SU-DHL-6 (cell line): ENCODE measurements at regions not wholly inside any gene's neighbourhood (a gene's known extent, or its start where the extent isn't known, plus 50 kb on each side); places are given as distances from the start of the nearest gene placed in this dataset.
A peak's percentile ranks its signal among the peaks of the same experiment; 100 is the strongest.
"Not testable (repeated sequence)": the region's sequence is repeated elsewhere in the genome, so short reads cannot be mapped to it uniquely, and the experiment has no call there.

Source experiments
- H2AFZ ChIP-seq: fragments of 200-600 bp; sonication (generic); 2 replicates; pipeline ENCODE4 v1.6.1; 2014; ENCODE audit warnings: low read depth, mild to moderate bottlenecking, moderate library complexity, mixed read lengths, antibody characterized with exemption, low read length; ENCODE audit not compliant: severe bottlenecking
- H3F3A ChIP-seq: fragments of 200-600 bp; shearing (Covaris generic); 2 replicates; pipeline ENCODE4 v1.6.0; 2016; ENCODE audit warnings: antibody characterized with exemption, mild to moderate bottlenecking; ENCODE audit not compliant: insufficient read depth
- H3K27ac ChIP-seq: fragments of 200-600 bp; sonication (generic); 2 replicates; pipeline ENCODE4 v1.5.1; 2016; ENCODE audit warnings: low read depth, mild to moderate bottlenecking, low read length, moderate library complexity, mixed read lengths
- H3K27me3 ChIP-seq: fragments of 200-600 bp; sonication (generic), shearing (Covaris generic); 2 replicates; pipeline ENCODE4 v1.6.0; 2014; ENCODE audit warnings: mild to moderate bottlenecking, low read length
- H3K36me3 ChIP-seq: fragments of 200-600 bp; sonication (generic); 2 replicates; pipeline ENCODE4 v1.6.1; 2014; ENCODE audit warnings: mild to moderate bottlenecking, low read length, mixed read lengths
- H3K4me2 ChIP-seq: fragments of 300-600, 200-600 bp; shearing (Covaris generic), sonication (generic); 2 replicates; pipeline ENCODE4 v1.6.0; 2014; ENCODE audit warnings: low read length, low read depth, mild to moderate bottlenecking; ENCODE audit not compliant: poor library complexity, severe bottlenecking
- H3K4me3 ChIP-seq: fragments of 200-600 bp; sonication (generic); 2 replicates; pipeline ENCODE4 v1.5.1; 2014; ENCODE audit warnings: antibody characterized with exemption, low read length, mild to moderate bottlenecking, mixed read lengths; ENCODE audit not compliant: insufficient read depth, poor library complexity, severe bottlenecking
- H3K79me2 ChIP-seq: fragments of 200-600 bp; sonication (generic); 2 replicates; pipeline ENCODE4 v1.6.1; 2014; ENCODE audit warnings: mild to moderate bottlenecking, low read length, moderate library complexity; ENCODE audit not compliant: insufficient read depth
- H3K9ac ChIP-seq: fragments of 200-600 bp; sonication (generic); 2 replicates; pipeline ENCODE4 v1.7.0; 2014; ENCODE audit warnings: mild to moderate bottlenecking, low read length
- H3K9me2 ChIP-seq: fragments of 200-600 bp; sonication (generic); replicated peaks from 2 replicates; pipeline ENCODE4 v1.6.1; 2014; ENCODE audit warnings: low read length; ENCODE audit not compliant: insufficient read depth
- H3K9me3 ChIP-seq: fragments of 200-600 bp; sonication (generic); 2 replicates; pipeline ENCODE4 v1.6.1; 2014; ENCODE audit warnings: low read length, mixed read lengths; ENCODE audit not compliant: insufficient read depth
- H4K20me1 ChIP-seq: fragments of 200-600 bp; sonication (generic); 2 replicates; pipeline ENCODE4 v1.6.1; 2014; ENCODE audit warnings: low read depth, mild to moderate bottlenecking, antibody characterized with exemption, low read length, moderate library complexity, mixed read lengths
- EZH2phosphoT487 ChIP-seq: fragments of 200-600 bp; sonication (generic), shearing (Covaris generic); conservative IDR thresholded peaks from 2 replicates; pipeline ENCODE4 v1.6.1; 2018; ENCODE audit warnings: mild to moderate bottlenecking, antibody characterized with exemption, low read length, moderate library complexity, mixed read lengths
- TF ChIP-seq, protein P1 (sequence below): fragments of 200-600 bp; sonication (generic); IDR thresholded peaks from one replicate; pipeline ENCODE4 v1.5.1; 2017; ENCODE audit warnings: antibody characterized with exemption, mild to moderate bottlenecking, low read length, moderate library complexity; ENCODE audit not compliant: insufficient read depth, poor library complexity, severe bottlenecking

GRCh38 chr9:97237311-97237786 lies 70.1 kb upstream of the CCDC180 start:
- H3K4me3 ChIP-seq = no peak overlapping the region
- H2AFZ ChIP-seq = no peak overlapping the region
- no peaks in the 10 kb centered on the region for H3K36me3 ChIP-seq
- peak overlapping the region; percentile 30 for H3K4me2 ChIP-seq
- H3K79me2 ChIP-seq = peaks cover 11% of the 10 kb centered on the region; the same call in 1 of the 2 replicates
- H3K27ac ChIP-seq = no peak overlapping the region
- no peaks in the 10 kb centered on the region for H3K27me3 ChIP-seq
- H3F3A ChIP-seq = no peaks in the 10 kb centered on the region
- no peaks in the 10 kb centered on the region for H3K9me3 ChIP-seq
- no peaks in the 10 kb centered on the region for H3K9me2 ChIP-seq
- no peak for TF ChIP-seq EZH2phosphoT487
- TF ChIP-seq, protein P1, sequence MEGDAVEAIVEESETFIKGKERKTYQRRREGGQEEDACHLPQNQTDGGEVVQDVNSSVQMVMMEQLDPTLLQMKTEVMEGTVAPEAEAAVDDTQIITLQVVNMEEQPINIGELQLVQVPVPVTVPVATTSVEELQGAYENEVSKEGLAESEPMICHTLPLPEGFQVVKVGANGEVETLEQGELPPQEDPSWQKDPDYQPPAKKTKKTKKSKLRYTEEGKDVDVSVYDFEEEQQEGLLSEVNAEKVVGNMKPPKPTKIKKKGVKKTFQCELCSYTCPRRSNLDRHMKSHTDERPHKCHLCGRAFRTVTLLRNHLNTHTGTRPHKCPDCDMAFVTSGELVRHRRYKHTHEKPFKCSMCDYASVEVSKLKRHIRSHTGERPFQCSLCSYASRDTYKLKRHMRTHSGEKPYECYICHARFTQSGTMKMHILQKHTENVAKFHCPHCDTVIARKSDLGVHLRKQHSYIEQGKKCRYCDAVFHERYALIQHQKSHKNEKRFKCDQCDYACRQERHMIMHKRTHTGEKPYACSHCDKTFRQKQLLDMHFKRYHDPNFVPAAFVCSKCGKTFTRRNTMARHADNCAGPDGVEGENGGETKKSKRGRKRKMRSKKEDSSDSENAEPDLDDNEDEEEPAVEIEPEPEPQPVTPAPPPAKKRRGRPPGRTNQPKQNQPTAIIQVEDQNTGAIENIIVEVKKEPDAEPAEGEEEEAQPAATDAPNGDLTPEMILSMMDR = no peak
- no peaks in the 10 kb centered on the region for H4K20me1 ChIP-seq
- H3K9ac ChIP-seq = no peak overlapping the region

DNA sequence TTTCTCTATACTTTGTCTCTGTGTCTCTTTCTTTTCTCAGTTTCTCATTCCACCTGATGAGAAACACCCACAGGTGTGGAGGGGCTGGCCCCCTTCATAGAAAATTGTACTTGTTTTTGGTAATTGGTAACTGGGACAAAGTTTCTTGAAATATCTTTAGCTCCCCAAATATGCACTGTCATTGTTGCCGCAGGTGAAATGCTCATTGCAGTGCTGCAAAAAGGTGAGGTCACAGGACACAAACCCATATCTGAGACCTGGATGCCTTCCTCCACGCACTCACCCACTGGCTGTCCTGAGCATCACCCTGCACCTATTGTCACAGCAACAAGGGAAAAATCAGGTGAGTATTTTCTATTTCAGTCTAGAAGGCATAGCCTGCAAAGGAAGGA lies 74.5 kb upstream of the CCDC180 start:
- H3K4me3 ChIP-seq, H2AFZ ChIP-seq, H3K9me3 ChIP-seq, H3K79me2 ChIP-seq, H3K9ac ChIP-seq, H3K36me3 ChIP-seq, H4K20me1 ChIP-seq, H3K27me3 ChIP-seq, H3K4me2 ChIP-seq, H3K9me2 ChIP-seq, H3F3A ChIP-seq, H3K27ac ChIP-seq: not testable (repeated sequence)

DNA sequence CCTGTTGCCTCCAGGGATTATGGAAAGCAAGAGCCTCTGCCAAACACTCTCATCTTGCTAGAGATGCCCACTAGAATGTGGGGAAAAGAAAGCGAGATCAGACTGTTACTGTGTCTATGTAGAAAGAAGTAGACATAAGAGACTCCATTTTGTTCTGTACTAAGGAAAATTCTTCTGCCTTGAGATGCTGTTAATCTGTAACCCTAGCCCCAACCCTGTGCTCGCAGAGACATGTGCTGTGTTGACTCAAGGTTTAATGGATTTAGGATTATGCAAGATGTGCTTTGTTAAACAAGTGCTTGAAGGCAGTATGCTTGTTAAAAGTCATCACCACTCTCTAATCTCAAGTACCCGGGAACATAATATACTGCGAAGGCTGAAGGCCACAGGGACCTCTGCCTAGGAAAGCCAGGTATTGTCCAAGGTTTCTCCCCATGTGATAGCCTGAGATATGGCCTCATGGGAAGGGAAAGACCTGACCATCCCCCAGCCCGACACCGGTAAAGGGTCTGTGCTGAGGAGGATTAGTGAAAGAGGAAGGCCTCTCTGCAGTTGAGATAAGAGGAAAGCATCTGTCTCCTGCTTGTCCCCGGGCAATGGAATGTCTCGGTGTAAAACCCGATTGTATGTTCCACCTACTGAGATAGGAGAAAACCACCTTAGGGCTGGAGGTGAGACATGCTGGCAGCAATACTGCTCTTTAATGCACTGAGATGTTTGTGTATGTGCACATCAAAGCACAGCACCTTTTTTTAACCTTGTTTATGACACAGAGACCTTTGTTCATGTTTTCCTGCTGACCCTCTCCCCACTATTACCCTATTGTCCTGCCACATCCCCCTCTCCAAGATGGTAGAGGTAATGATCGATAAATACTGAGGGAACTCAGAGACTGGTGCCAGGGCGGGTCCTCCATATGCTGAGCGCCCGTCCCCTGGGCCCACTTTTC lies 75.1 kb upstream of the CCDC180 start:
- not testable (repeated sequence) for H3K4me3 ChIP-seq, H3K36me3 ChIP-seq, H3K4me2 ChIP-seq, H2AFZ ChIP-seq, H3K9me3 ChIP-seq, H4K20me1 ChIP-seq, H3K9me2 ChIP-seq, H3F3A ChIP-seq, H3K79me2 ChIP-seq, H3K27ac ChIP-seq, H3K9ac ChIP-seq, H3K27me3 ChIP-seq

- not testable (repeated sequence) for H3F3A ChIP-seq, H3K27ac ChIP-seq, H3K9me2 ChIP-seq, H3K36me3 ChIP-seq, H2AFZ ChIP-seq, H3K4me3 ChIP-seq, H3K4me2 ChIP-seq, H3K79me2 ChIP-seq, H3K27me3 ChIP-seq, H3K9me3 ChIP-seq, H3K9ac ChIP-seq, H4K20me1 ChIP-seq
Measured at GRCh38 chr9:97222393-97222792, 85.1 kb upstream of the CCDC180 start.

GRCh38 chr9:97221478-97222355 lies 85.7 kb upstream of the CCDC180 start:
- not testable (repeated sequence) for H3K79me2 ChIP-seq, H3K9ac ChIP-seq, H3K9me3 ChIP-seq, H3K4me2 ChIP-seq, H3K36me3 ChIP-seq, H2AFZ ChIP-seq, H3K27ac ChIP-seq, H3F3A ChIP-seq, H4K20me1 ChIP-seq, H3K4me3 ChIP-seq, H3K9me2 ChIP-seq, H3K27me3 ChIP-seq
